Tibial nerve (tissue), 4 donors: ENCODE measurements at regions not wholly inside any gene's neighbourhood (a gene's known extent, or its start where the extent isn't known, plus 50 kb on each side); places are given as distances from the start of the nearest gene placed in this dataset.

Experiments used
- DNase-seq, 2 donors: peaks; one replicate each; pipeline ENCODE4 v3.0.0-alpha.2; 2019; ENCODE audit warnings: low spot score in 2 of 2
- H3K27ac ChIP-seq, 4 donors: fragments of 200-600 bp; sonication (generic) in 3 of 4; one replicate each; pipeline ENCODE4 v1.5.1; 2017 to 2019; ENCODE audit warnings: mild to moderate bottlenecking in 1 of 4
- H3K27me3 ChIP-seq, 2 donors: fragments of 200-600 bp; sonication (generic) in 1 of 2; one replicate each; pipeline versions ENCODE4 v1.5.1 to v1.6.0; 2017 to 2019
- H3K36me3 ChIP-seq, 3 donors: fragments of 200-600 bp; sonication (generic); one replicate each; pipeline ENCODE4 v1.5.1; 2018 to 2019
- H3K4me1 ChIP-seq, 4 donors: fragments of 200-600 bp; sonication (generic) in 3 of 4; one replicate each; pipeline ENCODE4 v1.5.1; 2017 to 2019
- H3K4me3 ChIP-seq, 4 donors: fragments of 200-600 bp; sonication (generic) in 3 of 4; one replicate each; pipeline ENCODE4 v1.5.1; 2017 to 2019; ENCODE audit warnings: mild to moderate bottlenecking in 1 of 4, moderate library complexity in 1 of 4
- H3K9me3 ChIP-seq, 4 donors: fragments of 200-600 bp; sonication (generic) in 3 of 4; one replicate each; pipeline ENCODE4 v1.5.1; 2017 to 2019
- EP300 ChIP-seq, 2 donors: sonication (generic); formaldehyde crosslinking; IDR thresholded peaks; one replicate each; pipeline ENCODE4 v1.6.1; 2017; ENCODE audit warnings: antibody characterized with exemption in 2 of 2, mild to moderate bottlenecking in 1 of 2
- POLR2A ChIP-seq, 2 donors: fragments of 450-650 bp; IDR thresholded peaks; one replicate each; pipeline ENCODE4 v1.6.1; 2017; ENCODE audit warnings: antibody characterized with exemption in 2 of 2, mild to moderate bottlenecking in 2 of 2, moderate library complexity in 2 of 2
- WGBS, 2 donors: methylation state at CpG; one replicate each; pipeline ENCODE4 v1.1.5; 2018; 5-methylcytosine and 5-hydroxymethylcytosine counted together
- TF ChIP-seq, protein P1 (sequence below), 5 experiments: fragments of 200-600 bp in 3 of 5; fragments of 450-650 bp in 2 of 5; sonication (generic) in 3 of 5; IDR thresholded peaks; one replicate each; pipeline ENCODE4 v1.5.1; 2016 to 2019; ENCODE audit warnings: antibody characterized with exemption in 5 of 5, mild to moderate bottlenecking in 3 of 5, moderate library complexity in 2 of 5

GRCh38 chr18:56257205-56257604, 381.2 kb downstream of the TXNL1 start:
- Histone ChIP-seq H3K9me3 (no peaks in the 10 kb centered on the region), H3K27ac (no peak overlapping the region), H3K36me3 (no peaks in the 10 kb centered on the region), H3K4me3 (no peak overlapping the region), H3K4me1 (peaks cover 0 to 2% (median 0%) of the 10 kb centered on the region in 4 donors), H3K27me3 (no peaks in the 10 kb centered on the region)
- DNase-seq = no peak
- 54 to 55% methylated on average over 4 of the region's 4 CpGs for WGBS, 2 donors
- TF ChIP-seq EP300 (IDR thresholded peaks at IDR 0.05) (no peak), POLR2A (IDR thresholded peaks at IDR 0.05) (no peak)
- TF ChIP-seq, protein P1, sequence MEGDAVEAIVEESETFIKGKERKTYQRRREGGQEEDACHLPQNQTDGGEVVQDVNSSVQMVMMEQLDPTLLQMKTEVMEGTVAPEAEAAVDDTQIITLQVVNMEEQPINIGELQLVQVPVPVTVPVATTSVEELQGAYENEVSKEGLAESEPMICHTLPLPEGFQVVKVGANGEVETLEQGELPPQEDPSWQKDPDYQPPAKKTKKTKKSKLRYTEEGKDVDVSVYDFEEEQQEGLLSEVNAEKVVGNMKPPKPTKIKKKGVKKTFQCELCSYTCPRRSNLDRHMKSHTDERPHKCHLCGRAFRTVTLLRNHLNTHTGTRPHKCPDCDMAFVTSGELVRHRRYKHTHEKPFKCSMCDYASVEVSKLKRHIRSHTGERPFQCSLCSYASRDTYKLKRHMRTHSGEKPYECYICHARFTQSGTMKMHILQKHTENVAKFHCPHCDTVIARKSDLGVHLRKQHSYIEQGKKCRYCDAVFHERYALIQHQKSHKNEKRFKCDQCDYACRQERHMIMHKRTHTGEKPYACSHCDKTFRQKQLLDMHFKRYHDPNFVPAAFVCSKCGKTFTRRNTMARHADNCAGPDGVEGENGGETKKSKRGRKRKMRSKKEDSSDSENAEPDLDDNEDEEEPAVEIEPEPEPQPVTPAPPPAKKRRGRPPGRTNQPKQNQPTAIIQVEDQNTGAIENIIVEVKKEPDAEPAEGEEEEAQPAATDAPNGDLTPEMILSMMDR (IDR thresholded peaks at IDR 0.05) = no peak

DNA sequence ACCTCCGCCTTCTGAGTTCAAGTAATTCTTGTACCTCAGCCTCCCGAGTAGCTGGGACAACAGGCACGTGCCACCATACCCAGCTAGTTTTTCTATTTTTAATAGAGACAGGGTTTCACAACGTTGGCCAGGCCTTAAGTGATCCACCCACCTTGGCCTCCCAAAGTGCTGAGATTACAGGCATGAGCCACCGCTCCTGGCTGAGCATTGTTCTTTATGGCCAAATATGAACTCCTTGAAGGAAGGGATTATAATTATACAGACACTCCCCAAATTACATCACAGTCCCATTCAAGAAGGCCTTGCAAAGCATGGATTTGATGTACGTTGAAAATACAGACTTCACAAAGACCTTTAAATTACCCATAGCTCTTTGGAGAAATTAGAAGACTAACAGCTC, 381.7 kb downstream of the TXNL1 start:
- WGBS, 2 donors = 84 to 85% methylated on average over 6 of the region's 6 CpGs
- DNase-seq = no peak
- H3K4me3 ChIP-seq = no peak overlapping the region
- H3K27ac ChIP-seq = no peak overlapping the region
- no peaks in the 10 kb centered on the region for H3K9me3 ChIP-seq
- peaks cover 0 to 2% (median 0%) of the 10 kb centered on the region in 4 donors for H3K4me1 ChIP-seq
- H3K36me3 ChIP-seq = no peaks in the 10 kb centered on the region
- TF ChIP-seq POLR2A (IDR thresholded peaks at IDR 0.05) (no peak), EP300 (IDR thresholded peaks at IDR 0.05) (no peak)
- TF ChIP-seq, protein P1 (IDR thresholded peaks at IDR 0.05) = no peak
- no peaks in the 10 kb centered on the region for H3K27me3 ChIP-seq

GRCh38 chr18:56255381-56255780, 383.0 kb downstream of the TXNL1 start:
- Histone ChIP-seq H3K36me3 (no peaks in the 10 kb centered on the region), H3K27me3 (no peaks in the 10 kb centered on the region), H3K27ac (no peak overlapping the region), H3K4me1 (peaks cover 0 to 2% (median 0%) of the 10 kb centered on the region in 4 donors), H3K4me3 (no peak overlapping the region), H3K9me3 (no peaks in the 10 kb centered on the region)
- TF ChIP-seq, protein P1 (IDR thresholded peaks at IDR 0.05) = no peak
- TF ChIP-seq POLR2A (IDR thresholded peaks at IDR 0.05) = no peak
- no peak for TF ChIP-seq EP300 (IDR thresholded peaks at IDR 0.05)
- 82 to 87% methylated on average over 2 of the region's 2 CpGs for WGBS, 2 donors
- no peak for DNase-seq

GRCh38 chr18:56252456-56252855, 385.9 kb downstream of the TXNL1 start:
- TF ChIP-seq, protein P1 (IDR thresholded peaks at IDR 0.05) = no peak
- TF ChIP-seq POLR2A (IDR thresholded peaks at IDR 0.05) (no peak), EP300 (IDR thresholded peaks at IDR 0.05) (no peak)

DNA sequence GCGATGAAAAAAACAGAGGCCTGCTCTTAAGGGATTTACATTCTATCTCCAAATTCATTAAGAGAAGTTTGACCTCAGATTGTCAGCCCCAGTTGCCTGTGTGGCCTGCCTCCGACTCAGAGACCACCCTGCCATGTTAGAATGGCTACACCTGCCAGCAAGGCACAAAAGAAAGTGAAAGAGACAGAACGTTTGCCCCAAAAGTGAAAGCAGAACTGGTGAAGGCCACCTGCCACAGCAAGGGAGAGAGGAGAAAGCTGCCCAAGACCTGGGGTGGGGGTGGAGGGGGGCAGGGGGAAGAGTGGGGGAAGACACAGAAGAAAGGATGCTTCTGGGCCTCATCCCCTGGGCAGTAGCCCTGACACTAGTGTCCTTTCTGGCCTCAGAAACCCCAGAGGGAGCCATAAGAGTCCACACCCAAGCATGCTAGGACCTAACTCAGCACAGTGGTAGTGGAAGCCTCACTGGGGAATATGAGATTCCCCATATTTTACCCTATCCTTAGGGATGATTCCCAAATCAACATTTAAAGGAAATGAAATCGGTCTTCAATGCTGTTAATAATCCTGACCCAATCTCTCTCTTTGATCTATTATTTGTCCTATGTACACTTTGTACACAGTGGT, 389.7 kb downstream of the TXNL1 start:
- no peaks in the 10 kb centered on the region for H3K36me3 ChIP-seq
- no peak overlapping the region for H3K4me3 ChIP-seq
- no peaks in the 10 kb centered on the region for H3K27me3 ChIP-seq
- no peak for DNase-seq
- H3K4me1 ChIP-seq = peaks cover 0 to 7% (median 0%) of the 10 kb centered on the region in 4 donors
- no peak for TF ChIP-seq EP300 (IDR thresholded peaks at IDR 0.05)
- no peak for TF ChIP-seq POLR2A (IDR thresholded peaks at IDR 0.05)
- TF ChIP-seq, protein P1 (IDR thresholded peaks at IDR 0.05) = no peak
- WGBS, 2 donors = 74 to 77% methylated on average over 4 of the region's 4 CpGs
- no peak overlapping the region for H3K27ac ChIP-seq
- H3K9me3 ChIP-seq = no peaks in the 10 kb centered on the region

More at GRCh38 chr18:56252456-56252855, 385.9 kb downstream of the TXNL1 start:
- Histone ChIP-seq H3K4me3 (no peak overlapping the region), H3K9me3 (no peaks in the 10 kb centered on the region), H3K36me3 (no peaks in the 10 kb centered on the region), H3K27me3 (no peaks in the 10 kb centered on the region), H3K27ac (no peak overlapping the region), H3K4me1 (peaks cover 0 to 1% (median 0%) of the 10 kb centered on the region in 4 donors)
- 63 to 75% methylated on average over 1 of the region's 1 CpG for WGBS, 2 donors
- no peak for DNase-seq
